ENCODE measurements at regions not wholly inside any gene's neighbourhood (a gene's known extent, or its start where the extent isn't known, plus 50 kb on each side); places are given as distances from the start of the nearest gene placed in this dataset.

GRCh38 chr2:4597400-4597799 is 894.0 kb downstream of the DCDC2C start:
- TF ChIP-seq, protein P1, sequence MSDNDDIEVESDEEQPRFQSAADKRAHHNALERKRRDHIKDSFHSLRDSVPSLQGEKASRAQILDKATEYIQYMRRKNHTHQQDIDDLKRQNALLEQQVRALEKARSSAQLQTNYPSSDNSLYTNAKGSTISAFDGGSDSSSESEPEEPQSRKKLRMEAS (IDR thresholded peaks at IDR 0.05): no peak
- TF ChIP-seq, protein P2, sequence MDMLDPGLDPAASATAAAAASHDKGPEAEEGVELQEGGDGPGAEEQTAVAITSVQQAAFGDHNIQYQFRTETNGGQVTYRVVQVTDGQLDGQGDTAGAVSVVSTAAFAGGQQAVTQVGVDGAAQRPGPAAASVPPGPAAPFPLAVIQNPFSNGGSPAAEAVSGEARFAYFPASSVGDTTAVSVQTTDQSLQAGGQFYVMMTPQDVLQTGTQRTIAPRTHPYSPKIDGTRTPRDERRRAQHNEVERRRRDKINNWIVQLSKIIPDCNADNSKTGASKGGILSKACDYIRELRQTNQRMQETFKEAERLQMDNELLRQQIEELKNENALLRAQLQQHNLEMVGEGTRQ (IDR thresholded peaks at IDR 0.05; ENCODE audit: low read depth, low read length): no peak
- TF ChIP-seq, protein P2 (CRISPR knock-in tag; IDR thresholded peaks at IDR 0.05; ENCODE audit: borderline replicate concordance): no peak
- TF ChIP-seq HNF1B (CRISPR knock-in tag; IDR thresholded peaks at IDR 0.05) (no peak), POLR2G (IDR thresholded peaks at IDR 0.05; ENCODE audit: low read depth, low read length) (no peak), SRSF1 (optimal IDR thresholded peaks at IDR 0.05; ENCODE audit: low read depth, low read length) (no peak), FOSL1 (CRISPR knock-in tag; IDR thresholded peaks at IDR 0.05; ENCODE audit: borderline replicate concordance) (no peak), HDAC1 (CRISPR knock-in tag; IDR thresholded peaks at IDR 0.05) (no peak), POLR2AphosphoS5 (IDR thresholded peaks at IDR 0.05; ENCODE audit: low read depth, low read length) (no peak), PCBP1 (IDR thresholded peaks at IDR 0.05; ENCODE audit: borderline replicate concordance, low read depth, low read length) (no peak), ZNF678 (CRISPR knock-in tag; IDR thresholded peaks at IDR 0.05) (no peak)
- TF ChIP-seq, protein P3, sequence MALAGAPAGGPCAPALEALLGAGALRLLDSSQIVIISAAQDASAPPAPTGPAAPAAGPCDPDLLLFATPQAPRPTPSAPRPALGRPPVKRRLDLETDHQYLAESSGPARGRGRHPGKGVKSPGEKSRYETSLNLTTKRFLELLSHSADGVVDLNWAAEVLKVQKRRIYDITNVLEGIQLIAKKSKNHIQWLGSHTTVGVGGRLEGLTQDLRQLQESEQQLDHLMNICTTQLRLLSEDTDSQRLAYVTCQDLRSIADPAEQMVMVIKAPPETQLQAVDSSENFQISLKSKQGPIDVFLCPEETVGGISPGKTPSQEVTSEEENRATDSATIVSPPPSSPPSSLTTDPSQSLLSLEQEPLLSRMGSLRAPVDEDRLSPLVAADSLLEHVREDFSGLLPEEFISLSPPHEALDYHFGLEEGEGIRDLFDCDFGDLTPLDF (CRISPR knock-in tag; IDR thresholded peaks at IDR 0.05): no peak
- TF ChIP-seq, protein P4, sequence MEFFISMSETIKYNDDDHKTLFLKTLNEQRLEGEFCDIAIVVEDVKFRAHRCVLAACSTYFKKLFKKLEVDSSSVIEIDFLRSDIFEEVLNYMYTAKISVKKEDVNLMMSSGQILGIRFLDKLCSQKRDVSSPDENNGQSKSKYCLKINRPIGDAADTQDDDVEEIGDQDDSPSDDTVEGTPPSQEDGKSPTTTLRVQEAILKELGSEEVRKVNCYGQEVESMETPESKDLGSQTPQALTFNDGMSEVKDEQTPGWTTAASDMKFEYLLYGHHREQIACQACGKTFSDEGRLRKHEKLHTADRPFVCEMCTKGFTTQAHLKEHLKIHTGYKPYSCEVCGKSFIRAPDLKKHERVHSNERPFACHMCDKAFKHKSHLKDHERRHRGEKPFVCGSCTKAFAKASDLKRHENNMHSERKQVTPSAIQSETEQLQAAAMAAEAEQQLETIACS (CRISPR knock-in tag; IDR thresholded peaks at IDR 0.05): no peak
